Stimulated activated CD8-positive, alpha-beta memory T cell treated with anti-CD3 and anti-CD28 coated beads, Interleukin-15, amount 100 ng/mL, for 24 hours (primary cell): ENCODE measurements at regions not wholly inside any gene's neighbourhood (a gene's known extent, or its start where the extent isn't known, plus 50 kb on each side); places are given as distances from the start of the nearest gene placed in this dataset.

Source experiments
- DNase-seq: peaks from one replicate; pipeline ENCODE4 v3.0.0-alpha.2; 2020; ENCODE audit warnings: low read depth

- DNase-seq = no peak
These were observed 372.6 kb downstream of the RPRM start for GRCh38 chr2:153105829-153106578.

GRCh38 chr2:153101187-153101586 is 377.4 kb downstream of the RPRM start:
- no peak for DNase-seq

DNA sequence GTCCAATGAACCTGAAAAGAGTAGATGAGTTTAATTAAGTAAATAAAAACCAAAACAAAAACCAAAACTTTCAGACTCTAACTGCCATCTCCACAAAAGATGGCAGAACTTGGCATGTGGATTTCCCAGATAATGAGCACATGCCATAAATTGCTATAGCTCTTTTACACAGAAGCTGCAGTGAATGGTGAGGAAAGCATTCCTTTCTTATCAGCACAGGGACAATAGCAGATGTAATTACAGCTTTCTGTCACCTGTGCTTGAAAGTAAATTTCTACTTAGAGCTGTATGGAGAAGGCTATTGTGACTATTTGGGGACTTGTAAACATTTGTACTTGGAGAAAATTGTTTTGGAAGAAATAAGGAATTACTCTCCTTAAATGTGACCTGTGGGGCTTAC is 378.4 kb downstream of the RPRM start:
- no peak for DNase-seq

- DNase-seq = no peak
These were observed 379.7 kb downstream of the ARL6IP6 start for GRCh38 chr2:153098073-153098472.

- DNase-seq = no peak
These were observed 377.9 kb downstream of the ARL6IP6 start for GRCh38 chr2:153096272-153096671.

DNA sequence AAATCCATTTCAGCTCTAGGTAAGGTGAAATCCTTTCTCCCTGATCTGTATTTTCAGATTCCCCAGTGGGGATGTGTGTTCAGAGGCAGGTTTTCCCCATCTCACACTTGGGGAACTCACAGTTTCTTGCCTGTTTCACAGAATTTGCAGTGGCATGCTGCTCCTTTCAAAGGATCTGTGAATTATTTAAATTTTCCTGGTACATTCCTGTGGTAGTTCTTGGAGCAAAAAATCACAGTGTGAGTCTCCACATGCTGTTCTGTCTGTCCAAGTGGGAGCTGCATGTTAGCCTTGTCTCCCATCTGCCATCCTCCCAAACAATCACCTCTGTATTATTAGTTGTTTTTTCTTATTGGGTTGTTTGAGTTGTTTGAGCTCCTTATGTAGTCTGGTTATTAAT is 372.9 kb downstream of the ARL6IP6 start:
- DNase-seq = no peak

DNA sequence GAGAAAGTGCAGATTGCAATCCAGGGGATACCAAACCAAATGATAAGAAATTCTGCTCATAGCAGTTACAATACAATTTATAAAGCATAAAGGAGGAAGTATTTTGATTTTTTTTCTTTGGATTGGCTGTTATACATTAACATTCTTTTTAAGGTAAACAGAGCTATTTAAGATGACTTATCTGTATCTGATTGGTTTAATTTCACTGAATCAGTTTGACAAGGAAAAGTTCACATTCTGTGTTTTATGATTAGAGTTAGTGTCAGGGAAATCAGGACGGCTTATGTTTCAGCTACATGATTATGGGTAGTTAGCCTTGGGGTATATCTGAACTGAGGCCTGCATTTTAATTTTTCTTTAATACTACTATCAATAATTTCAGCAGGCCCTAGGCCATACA is 360.9 kb downstream of the ARL6IP6 start:
- no peak for DNase-seq

DNA sequence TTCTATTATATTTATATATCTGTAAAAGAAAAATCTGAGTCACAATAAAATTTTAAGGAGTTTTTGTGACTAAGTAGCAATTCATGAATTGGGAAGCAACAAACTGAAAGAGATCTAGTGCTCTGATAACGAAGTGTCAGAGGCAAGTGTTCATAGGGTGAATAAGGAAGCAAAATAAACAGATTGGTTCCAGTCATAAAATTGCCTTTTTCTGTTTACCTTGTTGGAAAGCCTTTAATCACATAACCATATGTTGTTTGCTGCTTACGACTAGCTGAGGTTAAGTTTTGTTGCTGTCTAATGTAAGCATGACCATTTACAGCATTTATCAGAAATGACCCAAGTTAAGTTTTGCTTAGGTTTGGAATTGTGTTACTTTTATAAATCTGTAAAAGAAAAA is 358.9 kb downstream of the ARL6IP6 start:
- DNase-seq = no peak

DNA sequence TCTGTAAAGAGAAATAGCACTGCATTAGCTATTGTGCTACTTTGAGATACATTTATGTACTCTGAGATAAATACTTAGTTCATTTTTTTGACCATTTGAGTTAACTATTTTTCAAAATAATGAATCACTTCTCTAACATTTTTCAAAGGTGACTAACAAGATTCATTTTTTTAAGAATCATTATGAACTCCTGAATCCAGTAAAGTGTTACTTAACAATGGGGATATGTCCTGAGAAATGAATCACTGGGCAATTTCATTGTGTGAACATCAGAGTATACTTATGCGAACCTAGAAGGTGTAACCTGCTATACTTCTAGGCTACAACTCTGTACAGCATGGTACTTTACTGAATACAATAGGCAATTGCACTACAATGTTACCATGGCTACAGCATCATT is 355.8 kb downstream of the ARL6IP6 start:
- DNase-seq = no peak

- no peak for DNase-seq
These were observed 354.4 kb downstream of the ARL6IP6 start for GRCh38 chr2:153072813-153073212.

DNA sequence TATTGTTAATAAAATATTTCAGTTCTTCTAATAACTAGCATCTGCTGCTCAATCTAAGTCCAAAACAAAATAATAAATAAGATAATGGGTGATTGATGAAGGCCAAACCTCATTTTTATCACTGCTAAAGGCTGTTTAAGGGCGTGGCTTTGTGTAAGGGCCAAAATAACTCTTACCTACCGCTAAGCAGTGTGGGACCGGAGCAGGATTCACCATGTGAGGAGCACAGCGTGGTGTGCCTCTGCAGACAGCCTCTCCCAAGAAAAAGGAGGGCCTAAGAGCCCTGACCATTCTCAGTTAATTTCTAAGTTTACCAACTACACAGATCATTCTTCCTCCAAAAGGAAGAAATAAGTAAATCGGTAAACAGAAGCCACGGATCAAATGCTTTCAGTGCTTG is 353.7 kb downstream of the ARL6IP6 start:
- no peak for DNase-seq

GRCh38 chr2:153071090-153071489 is 352.7 kb downstream of the ARL6IP6 start:
- DNase-seq = no peak

GRCh38 chr2:153068915-153069314 is 350.5 kb downstream of the ARL6IP6 start:
- no peak for DNase-seq

DNA sequence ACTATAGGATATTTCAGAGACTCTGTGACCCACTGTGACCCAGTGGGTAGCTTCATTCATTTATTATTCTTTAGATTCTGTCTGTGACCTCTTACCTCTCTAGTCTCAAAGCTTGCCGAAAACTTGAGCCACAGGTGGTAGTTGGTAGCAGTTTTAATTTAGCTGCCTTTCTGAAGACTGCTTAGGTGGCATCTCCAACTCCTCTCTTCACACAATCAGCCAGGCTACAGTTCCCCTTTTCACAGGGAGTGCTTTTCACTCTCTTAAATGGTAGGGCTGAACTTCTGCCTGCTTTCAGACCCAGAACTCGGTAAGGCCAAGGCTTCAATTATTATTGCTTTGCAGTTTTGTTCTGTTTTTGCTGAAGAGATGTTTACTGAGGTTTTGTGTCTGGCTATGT is 349.6 kb downstream of the ARL6IP6 start:
- DNase-seq = no peak

DNA sequence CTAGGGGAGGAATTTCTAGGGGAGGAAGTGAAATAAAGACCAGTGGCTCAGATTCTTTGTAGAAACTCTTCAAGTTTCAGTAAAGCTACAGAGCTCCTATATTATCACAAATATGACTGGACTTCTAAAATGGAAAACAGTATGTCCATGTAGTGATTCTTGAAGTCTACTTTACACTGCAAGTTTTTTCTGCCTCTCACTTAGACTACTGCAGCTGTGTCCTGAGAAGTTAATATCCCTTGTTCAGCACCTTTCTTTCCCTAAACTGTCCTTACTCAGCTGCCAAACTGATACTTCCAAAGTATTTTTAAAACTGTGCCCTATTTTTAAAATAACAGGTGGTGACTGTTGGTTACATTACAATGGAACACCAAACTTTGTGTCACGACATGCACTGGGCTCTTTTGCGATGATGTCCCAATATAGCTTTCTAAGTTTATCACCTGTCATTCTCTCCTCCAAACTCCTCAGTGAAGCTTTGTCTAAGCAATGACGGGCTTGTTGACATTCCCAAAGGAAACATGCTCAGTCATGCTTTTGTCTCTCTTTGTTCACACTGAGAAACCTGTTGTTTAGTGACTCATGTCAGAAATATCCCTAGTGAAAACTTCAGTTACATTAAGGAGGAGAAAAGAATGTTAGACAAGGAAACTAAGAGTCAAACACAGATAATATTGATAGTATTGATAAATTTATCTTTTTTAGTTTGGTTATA is 341.1 kb downstream of the ARL6IP6 start:
- DNase-seq = no peak

GRCh38 chr2:153057743-153058142 is 339.3 kb downstream of the ARL6IP6 start:
- no peak for DNase-seq

- no peak for DNase-seq
These were observed 336.8 kb downstream of the ARL6IP6 start for GRCh38 chr2:153055182-153055581.

DNA sequence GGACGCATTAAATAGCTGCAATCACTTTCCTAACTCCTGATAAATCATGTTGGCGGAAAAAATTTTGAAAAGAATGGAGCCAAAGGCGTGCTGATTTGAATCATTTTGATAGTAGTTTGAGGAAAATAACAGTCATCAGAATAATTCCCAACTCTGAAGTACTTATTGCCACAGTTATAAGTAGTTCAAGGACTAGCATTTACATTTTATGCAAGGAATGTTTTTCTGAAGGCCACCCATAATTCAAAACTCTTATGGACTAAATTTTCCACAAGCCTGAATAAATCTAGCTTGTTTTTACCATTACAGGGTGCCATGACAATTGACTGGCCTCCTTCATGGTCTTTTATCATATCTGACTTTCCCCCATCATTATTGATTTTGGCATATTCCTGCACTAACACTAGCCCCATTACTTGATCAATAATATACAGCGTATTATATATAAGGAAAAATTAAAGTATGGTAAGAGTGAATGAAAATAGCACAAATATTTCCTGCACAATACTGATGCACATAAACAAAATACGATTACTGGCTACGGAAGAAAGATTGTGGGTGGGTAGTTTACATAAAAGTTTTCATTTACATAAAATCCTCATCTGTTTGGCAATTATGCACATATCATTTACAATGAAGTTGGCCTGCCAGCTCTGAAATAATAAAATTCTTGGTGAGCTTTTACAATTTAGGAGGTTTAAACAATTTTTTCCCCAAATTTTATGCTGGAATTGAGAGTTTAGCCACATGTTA is 334.6 kb downstream of the ARL6IP6 start:
- no peak for DNase-seq

GRCh38 chr2:153047220-153047619 is 328.8 kb downstream of the ARL6IP6 start:
- DNase-seq = no peak

DNA sequence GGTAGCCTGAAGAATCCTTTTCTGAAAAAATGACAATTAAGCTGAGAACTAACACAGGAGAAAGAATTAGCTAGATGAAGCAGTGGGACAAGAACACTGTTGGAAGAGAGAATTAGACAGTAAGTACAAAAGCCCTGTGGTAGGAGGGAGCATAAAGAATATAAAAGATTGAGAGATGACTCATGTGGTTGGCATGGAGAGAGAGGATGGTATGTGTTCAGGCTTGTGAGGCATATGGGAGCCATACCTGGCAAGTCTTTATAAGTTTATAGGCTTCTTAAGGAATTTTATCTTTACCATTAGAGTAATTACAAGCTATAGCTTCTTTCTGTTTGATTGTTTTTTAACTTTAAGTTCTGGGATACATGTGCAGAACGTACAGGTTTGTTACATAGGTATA is 325.0 kb downstream of the ARL6IP6 start:
- DNase-seq = no peak

GRCh38 chr2:153028626-153029025 is 310.2 kb downstream of the ARL6IP6 start:
- DNase-seq = no peak

- DNase-seq = no peak
These were observed 309.1 kb downstream of the ARL6IP6 start for GRCh38 chr2:153027533-153027932.

GRCh38 chr2:153020201-153020600 is 301.8 kb downstream of the ARL6IP6 start:
- DNase-seq = no peak
